HepG2 (cell line): ENCODE measurements at regions not wholly inside any gene's neighbourhood (a gene's known extent, or its start where the extent isn't known, plus 50 kb on each side); places are given as distances from the start of the nearest gene placed in this dataset.

Experiments
- ATAC-seq: fragments of 200-7000 bp; cut with Tn5 transposase; 3 replicates; pipeline ENCODE4 v1.9.1; 2020; ENCODE audit warnings: mild to moderate bottlenecking, moderate library complexity
- BruUV-seq: library from RNA; stranded (reverse); fragments of 400-500 nt; replicated peaks from 2 replicates; lab custom pipeline; 2021; lab: Mats Ljungman, UMichigan
- CTCF ChIA-PET: fragments of 300-600 bp; formaldehyde crosslinking; extraction: SDS; loops from one replicate; lab custom pipeline; 2021; ENCODE audit warnings: low total read pairs, inconsistent platforms, low intra/inter-chr PET ratio; lab: Yijun Ruan, JAX
- POLR2A ChIA-PET: fragments of 350-600 bp; sonication (Branson Sonifier 250); formaldehyde crosslinking; loops from one replicate; lab custom pipeline; 2020; ENCODE audit warnings: antibody characterized with exemption, inconsistent platforms; lab: Yijun Ruan, JAX
- DNase-seq: peaks from one replicate; pipeline ENCODE4 v3.0.0-alpha.2; 2015; ENCODE audit warnings: low spot score
- FAIRE-seq: peaks from 3 replicates; lab custom pipeline; 2011; peaks lifted over from hg19 to GRCh38; lab: Jason Lieb, UNC
- H2AFZ ChIP-seq: one replicate; pipeline ENCODE4 v1.6.1; 2011; ENCODE audit warnings: low read length, inconsistent platforms
- H3K27ac ChIP-seq: fragments of 300-600 bp; 3 replicates; pipeline ENCODE4 v1.8.0; 2011; ENCODE audit warnings: mixed run types, mild to moderate bottlenecking, mixed read lengths, low read length, inconsistent platforms; ENCODE audit not compliant: insufficient read depth; ENCODE audit errors: extremely low read length
- H3K27me3 ChIP-seq, 2 experiments: fragments of 200-600 bp in 1 of 2; 2 replicates in 1 of 2; 3 replicates in 1 of 2; pipeline versions ENCODE4 v1.6.0 to v1.8.0; 2011; ENCODE audit warnings: low read length in 2 of 2, mild to moderate bottlenecking in 2 of 2, moderate library complexity in 2 of 2, inconsistent platforms in 1 of 2; ENCODE audit not compliant: insufficient read depth in 2 of 2, control insufficient read depth in 1 of 2
- H3K36me3 ChIP-seq, 2 experiments: fragments of 200-600 bp in 1 of 2; replicated peaks in 1 of 2; 2 replicates in 1 of 2; 3 replicates in 1 of 2; pipeline versions ENCODE4 v1.5.1 to v1.8.0; 2011; ENCODE audit warnings: low read length in 2 of 2, inconsistent platforms in 1 of 2; ENCODE audit not compliant: insufficient read depth in 2 of 2, control insufficient read depth in 1 of 2
- H3K4me1 ChIP-seq: 2 replicates; pipeline ENCODE4 v1.5.1; 2012; ENCODE audit warnings: low read length, inconsistent platforms; ENCODE audit not compliant: insufficient read depth
- H3K4me2 ChIP-seq: 2 replicates; pipeline ENCODE4 v1.6.0; 2011; ENCODE audit warnings: low read depth, low read length, inconsistent platforms
- H3K4me3 ChIP-seq, 3 experiments: fragments of 200-600 bp in 1 of 3; sonication (generic), shearing (Covaris generic) in 1 of 3; replicated peaks in 1 of 3; 2 replicates each; pipeline ENCODE4 v1.5.1; 2011 to 2016; ENCODE audit warnings: low read length in 3 of 3, inconsistent platforms in 2 of 3, low read depth in 2 of 3, mild to moderate bottlenecking in 2 of 3, control low read depth in 1 of 3, mixed read lengths in 1 of 3; ENCODE audit not compliant: insufficient read depth in 1 of 3
- H3K79me2 ChIP-seq: one replicate; pipeline ENCODE4 v1.6.1; 2011; ENCODE audit warnings: low read length, inconsistent platforms; ENCODE audit not compliant: insufficient read depth
- H3K9ac ChIP-seq: 2 replicates; pipeline ENCODE4 v1.6.0; 2011; ENCODE audit warnings: mild to moderate bottlenecking, low read depth, low read length, inconsistent platforms; ENCODE audit not compliant: insufficient read depth
- H3K9me3 ChIP-seq: 2 replicates; pipeline ENCODE4 v1.5.1; 2012; ENCODE audit warnings: mild to moderate bottlenecking, low read length
- H4K20me1 ChIP-seq: 2 replicates; pipeline ENCODE4 v1.6.0; 2011; ENCODE audit warnings: inconsistent platforms, mild to moderate bottlenecking, low read length, moderate library complexity; ENCODE audit not compliant: insufficient read depth
- BCL6 ChIP-seq: IDR thresholded peaks from 2 replicates; pipeline ENCODE4 v1.6.1; 2016; ENCODE audit warnings: missing genetic modification reagents, missing compliant biosample characterization
- ESRRA ChIP-seq: sonication (generic); formaldehyde crosslinking; IDR thresholded peaks from 2 replicates; pipeline ENCODE4 v1.5.1; 2020; ENCODE audit warnings: mild to moderate bottlenecking, low read depth, missing genetic modification reagents
- NFE2L2 ChIP-seq: fragments of 150-350 bp; IDR thresholded peaks from 2 replicates; pipeline ENCODE4 v1.6.1; 2014; ENCODE audit warnings: low read length
- SUZ12 ChIP-seq: fragments of 150-350 bp; IDR thresholded peaks from 2 replicates; pipeline ENCODE4 v1.6.1; 2014; ENCODE audit warnings: low read depth, low read length
- ZBTB7B ChIP-seq: sonication (generic); formaldehyde crosslinking; IDR thresholded peaks from 2 replicates; pipeline ENCODE4 v1.4.0; 2020; ENCODE audit warnings: missing genetic modification reagents
- ZNF562 ChIP-seq: sonication (generic); formaldehyde crosslinking; IDR thresholded peaks from 2 replicates; pipeline ENCODE4 v1.8.0; 2022; ENCODE audit warnings: missing genetic modification reagents, borderline replicate concordance
- WGBS: methylation state at CpG from one replicate; pipeline ENCODE4 v1.1.6; 2017; ENCODE audit warnings: low lambda C conversion rate; 5-methylcytosine and 5-hydroxymethylcytosine counted together
- in situ Hi-C: cut with HindIII; loops from 2 replicates; pipeline ENCODE4 v1.10.0; 2017; ENCODE audit warnings: low pct_unique_long_range_greater_than_20kb; ENCODE audit not compliant: extremely low pct_ligation_motif_present
- intact Hi-C: fragments of 100-400 bp; cut with micrococcal nuclease; formaldehyde crosslinking; loops from one replicate; pipeline ENCODE4 v1.10.0; 2022; ENCODE audit not compliant: unreplicated experiment
- TF ChIP-seq, protein P1 (sequence below): sonication (generic); formaldehyde crosslinking; IDR thresholded peaks from 2 replicates; pipeline ENCODE4 v1.9.0; 2021; ENCODE audit warnings: missing genetic modification reagents, borderline replicate concordance

DNA sequence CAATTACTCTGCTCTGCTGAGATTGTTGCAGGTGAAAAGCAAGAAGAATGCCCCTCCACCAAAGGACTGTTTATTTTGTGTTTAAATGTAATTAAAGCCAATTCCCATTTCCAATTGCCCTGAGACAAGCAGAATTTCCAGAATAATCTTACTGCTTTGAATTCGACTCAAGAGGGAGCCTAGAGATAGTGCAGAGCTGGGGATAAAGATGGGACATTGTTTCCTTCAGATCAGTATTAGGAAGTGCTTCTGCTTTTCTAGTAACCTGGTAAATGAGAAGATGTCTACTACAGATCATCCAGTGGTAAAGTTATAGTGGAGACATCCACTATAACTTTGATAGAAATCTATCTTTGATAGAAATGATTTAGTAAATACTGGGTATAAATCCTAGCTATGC, 326.9 kb downstream of the UBE3D start (continued):
- TF ChIP-seq, protein P1, sequence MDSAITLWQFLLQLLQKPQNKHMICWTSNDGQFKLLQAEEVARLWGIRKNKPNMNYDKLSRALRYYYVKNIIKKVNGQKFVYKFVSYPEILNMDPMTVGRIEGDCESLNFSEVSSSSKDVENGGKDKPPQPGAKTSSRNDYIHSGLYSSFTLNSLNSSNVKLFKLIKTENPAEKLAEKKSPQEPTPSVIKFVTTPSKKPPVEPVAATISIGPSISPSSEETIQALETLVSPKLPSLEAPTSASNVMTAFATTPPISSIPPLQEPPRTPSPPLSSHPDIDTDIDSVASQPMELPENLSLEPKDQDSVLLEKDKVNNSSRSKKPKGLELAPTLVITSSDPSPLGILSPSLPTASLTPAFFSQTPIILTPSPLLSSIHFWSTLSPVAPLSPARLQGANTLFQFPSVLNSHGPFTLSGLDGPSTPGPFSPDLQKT = no peak

DNA sequence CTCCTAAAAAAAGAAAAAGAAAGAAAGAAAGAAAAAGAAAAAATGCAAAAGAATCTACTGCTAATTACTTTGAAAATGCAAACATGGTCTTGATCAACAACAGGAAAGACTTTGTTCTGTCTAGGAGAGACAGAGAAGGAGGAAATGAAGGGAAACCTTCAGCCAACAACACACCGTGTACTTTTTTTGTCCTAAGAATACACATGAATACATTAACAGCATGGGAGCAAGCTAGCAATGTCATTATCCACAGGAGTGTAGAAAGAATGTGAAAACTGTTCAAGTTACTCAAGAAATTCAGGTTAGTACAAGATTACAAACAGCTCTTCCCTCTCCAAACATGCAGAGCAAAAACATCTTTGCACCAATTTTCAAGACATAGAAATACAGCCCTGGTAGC, 326.3 kb downstream of the UBE3D start:
- CTCF ChIA-PET = no interaction called here

DNA sequence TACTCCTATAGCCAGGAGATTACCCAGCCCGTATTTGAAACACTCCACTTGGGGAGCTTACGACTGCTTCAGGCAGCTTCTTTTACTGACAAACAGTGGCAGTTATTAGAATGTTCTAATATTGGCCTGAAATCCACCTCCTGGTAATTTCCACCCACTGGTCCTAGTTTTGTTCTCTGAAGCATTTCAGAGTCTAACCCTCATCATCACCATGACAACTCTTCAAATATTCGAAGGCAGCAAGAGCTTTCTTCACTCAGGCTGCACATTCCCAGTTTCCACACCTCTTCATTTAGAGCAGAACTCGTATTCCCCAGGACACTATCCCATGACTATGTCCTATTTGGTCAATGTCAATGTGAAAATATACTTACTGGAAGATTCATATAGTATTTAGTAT, 325.6 kb downstream of the UBE3D start:
- in situ Hi-C loops (no loop called here), intact Hi-C loops (no loop called here)
- no peak overlapping the region for H3K9ac ChIP-seq
- DNase-seq (no peak), FAIRE-seq (no peak), ATAC-seq (no peak)
- H3K27me3 ChIP-seq = no peaks in the 10 kb centered on the region
- BruUV-seq = no TSS peak
- no peak overlapping the region for H3K27ac ChIP-seq
- no peak overlapping the region for H3K4me2 ChIP-seq
- no peaks in the 10 kb centered on the region for H4K20me1 ChIP-seq
- ChIA-PET POLR2A (no interaction called here), CTCF (no interaction called here)
- no peaks in the 10 kb centered on the region for H3K79me2 ChIP-seq
- 35% methylated on average over 4 of the region's 4 CpGs for WGBS
- no peak for TF ChIP-seq SUZ12
- no peak overlapping the region for H3K4me3 ChIP-seq
- H3K9me3 ChIP-seq = no peaks in the 10 kb centered on the region
- H3K36me3 ChIP-seq = no peaks in the 10 kb centered on the region
- no peak overlapping the region for H2AFZ ChIP-seq
- H3K4me1 ChIP-seq = peaks cover 17% of the 10 kb centered on the region

More for the DNA sequence above, 326.3 kb downstream of the UBE3D start:
- no peak for ATAC-seq
- no TSS peak for BruUV-seq
- H3K36me3 ChIP-seq = no peaks in the 10 kb centered on the region
- no peak for TF ChIP-seq BCL6
- TF ChIP-seq NFE2L2 = no peak
- TF ChIP-seq ZNF562 = no peak
- TF ChIP-seq ZBTB7B (CRISPR knock-in tag) = no peak
- no peak for TF ChIP-seq ESRRA (CRISPR knock-in tag)
- TF ChIP-seq, all 625 proteins: peak for 0
- Histone ChIP-seq H2AFZ (no peak overlapping the region), H3K4me3 (no peak overlapping the region), H3K9me3 (no peaks in the 10 kb centered on the region), H3K4me2 (no peak overlapping the region), H3K9ac (no peak overlapping the region), H3K4me1 (peaks cover 9% of the 10 kb centered on the region), H3K27me3 (no peaks in the 10 kb centered on the region), H4K20me1 (no peaks in the 10 kb centered on the region), H3K27ac (no peak overlapping the region), H3K79me2 (no peaks in the 10 kb centered on the region)
- FAIRE-seq (no peak), DNase-seq (no peak)
- intact Hi-C loops = no loop called here
- in situ Hi-C loops = no loop called here
- 0% methylated on average over 1 of the region's 1 CpG for WGBS
- POLR2A ChIA-PET = no interaction called here
